SH-SY5Y (cell line): ENCODE measurements at regions not wholly inside any gene's neighbourhood (a gene's known extent, or its start where the extent isn't known, plus 50 kb on each side); places are given as distances from the start of the nearest gene placed in this dataset.

ENCODE experiments used
- GATA2 ChIP-seq: IDR thresholded peaks from 2 replicates; pipeline ENCODE4 v1.6.1; 2011; ENCODE audit warnings: mild to moderate bottlenecking, low read depth, low read length
- GATA3 ChIP-seq: IDR thresholded peaks from 2 replicates; pipeline ENCODE4 v1.6.1; 2011; ENCODE audit warnings: low read depth, mild to moderate bottlenecking, low read length, moderate library complexity

GRCh38 chr14:95765051-95765450 lies 51.1 kb upstream of the TCL1A start:
- TF ChIP-seq GATA2 (no peak), GATA3 (no peak)
